SK-N-SH (cell line): ENCODE measurements at regions not wholly inside any gene's neighbourhood (a gene's known extent, or its start where the extent isn't known, plus 50 kb on each side); places are given as distances from the start of the nearest gene placed in this dataset.

Source experiments
- CTCF ChIA-PET: fragments of 300-600, 350-600 bp; formaldehyde crosslinking; extraction: SDS; loops from one replicate; lab custom pipeline; 2021; lab: Yijun Ruan, JAX
- POLR2A ChIA-PET: fragments of 350-600 bp; sonication (Branson Sonifier 250); formaldehyde crosslinking; extraction: SDS; loops from one replicate; lab custom pipeline; 2020; ENCODE audit warnings: antibody characterized with exemption, inconsistent platforms; lab: Yijun Ruan, JAX
- DNase-seq: peaks from one replicate; pipeline ENCODE4 v3.0.0; 2012
- H2AFZ ChIP-seq: fragments of 200-600 bp; sonication (generic); 2 replicates; pipeline ENCODE4 v1.8.1; 2016; ENCODE audit warnings: antibody characterized with exemption, mild to moderate bottlenecking, low read depth
- H3F3A ChIP-seq: fragments of 200-600 bp; sonication (generic); replicated peaks from 2 replicates; pipeline ENCODE3; 2016; ENCODE audit warnings: antibody characterized with exemption, mild to moderate bottlenecking; ENCODE audit not compliant: insufficient read depth
- H3K27ac ChIP-seq, 2 experiments: fragments of 200-500 bp in 1 of 2; fragments of 200-600 bp in 1 of 2; sonication (Bioruptor generic) in 1 of 2; sonication (generic), shearing (Covaris generic) in 1 of 2; 2 replicates each; pipeline versions ENCODE4 v1.5.1 to v1.6.1; 2014 to 2016; ENCODE audit warnings: low read depth in 2 of 2, inconsistent platforms in 1 of 2, low read length in 1 of 2, mild to moderate bottlenecking in 1 of 2, mixed read lengths in 1 of 2
- H3K27me3 ChIP-seq: fragments of 200-600 bp; sonication (generic), shearing (Covaris generic); 2 replicates; pipeline ENCODE4 v1.6.1; 2016; ENCODE audit warnings: mixed run types; ENCODE audit not compliant: insufficient read depth
- H3K36me3 ChIP-seq, 2 experiments: fragments of 200-500 bp in 1 of 2; fragments of 200-600 bp in 1 of 2; sonication (Bioruptor generic) in 1 of 2; sonication (generic) in 1 of 2; replicated peaks in 1 of 2; 2 replicates each; pipeline versions ENCODE3 to v1.5.1; 2014 to 2016; ENCODE audit warnings: low read length in 1 of 2, mild to moderate bottlenecking in 1 of 2; ENCODE audit not compliant: insufficient read depth in 2 of 2, control insufficient read depth in 1 of 2
- H3K4me1 ChIP-seq, 2 experiments: fragments of 200-500 bp in 1 of 2; fragments of 200-600 bp in 1 of 2; sonication (Bioruptor generic) in 1 of 2; sonication (generic), shearing (Covaris generic) in 1 of 2; 2 replicates each; pipeline versions ENCODE4 v1.5.1 to v1.6.1; 2014 to 2016; ENCODE audit warnings: low read depth in 1 of 2, low read length in 1 of 2, mixed run types in 1 of 2; ENCODE audit not compliant: insufficient read depth in 2 of 2, control insufficient read depth in 1 of 2
- H3K4me2 ChIP-seq: fragments of 200-600 bp; sonication (generic), shearing (Covaris generic); 2 replicates; pipeline ENCODE4 v1.6.1; 2017; ENCODE audit warnings: mixed run types
- H3K4me3 ChIP-seq, 2 experiments: fragments of 200-500 bp in 1 of 2; fragments of 200-600 bp in 1 of 2; sonication (Bioruptor generic) in 1 of 2; sonication (generic), shearing (Covaris generic) in 1 of 2; 2 replicates each; pipeline versions ENCODE4 v1.5.1 to v1.8.1; 2014 to 2016; ENCODE audit warnings: low read depth in 2 of 2, inconsistent platforms in 1 of 2, low read length in 1 of 2, mild to moderate bottlenecking in 1 of 2, mixed read lengths in 1 of 2, moderate library complexity in 1 of 2
- H3K79me2 ChIP-seq: fragments of 200-600 bp; sonication (generic); 2 replicates; pipeline ENCODE4 v1.8.1; 2017; ENCODE audit warnings: mild to moderate bottlenecking; ENCODE audit not compliant: insufficient read depth
- H3K9ac ChIP-seq: fragments of 200-600 bp; sonication (generic); 2 replicates; pipeline ENCODE4 v1.6.1; 2017; ENCODE audit warnings: mixed run types
- H3K9me2 ChIP-seq: fragments of 200-600 bp; sonication (generic); 2 replicates; pipeline ENCODE4 v1.6.1; 2017; ENCODE audit warnings: mixed run types
- H3K9me3 ChIP-seq: fragments of 200-600 bp; sonication (generic); 2 replicates; pipeline ENCODE4 v1.6.1; 2017; ENCODE audit warnings: mixed run types, mild to moderate bottlenecking, moderate library complexity
- H4K20me1 ChIP-seq: fragments of 200-600 bp; sonication (generic); 2 replicates; pipeline ENCODE4 v1.6.1; 2017; ENCODE audit warnings: mild to moderate bottlenecking, mixed run types; ENCODE audit not compliant: insufficient read depth
- CHD2 ChIP-seq: fragments of 150-350 bp; IDR thresholded peaks from 2 replicates; pipeline ENCODE4 v1.6.1; 2018; ENCODE audit warnings: low read length; ENCODE audit not compliant: partially characterized antibody
- EP300 ChIP-seq, 2 experiments: IDR thresholded peaks; 2 replicates each; pipeline versions ENCODE4 v1.4.0 to v1.6.1; 2012; ENCODE audit warnings: borderline replicate concordance in 1 of 2, low read depth in 1 of 2, low read length in 1 of 2
- EZH2phosphoT487 ChIP-seq: fragments of 200-600 bp; sonication (generic); IDR thresholded peaks from 2 replicates; pipeline ENCODE4 v1.6.1; 2017; ENCODE audit warnings: low read depth, mixed run types, mild to moderate bottlenecking, antibody characterized with exemption, moderate library complexity, borderline replicate concordance
- FOSL2 ChIP-seq: IDR thresholded peaks from 2 replicates; pipeline ENCODE4 v1.4.0; 2012; ENCODE audit warnings: low read depth, mild to moderate bottlenecking, moderate library complexity, borderline replicate concordance
- GABPA ChIP-seq: IDR thresholded peaks from 2 replicates; pipeline ENCODE4 v1.4.0; 2012; ENCODE audit warnings: low read depth, mild to moderate bottlenecking
- MEF2A ChIP-seq: IDR thresholded peaks from 2 replicates; pipeline ENCODE4 v1.4.0; 2012; ENCODE audit warnings: low read depth, borderline replicate concordance
- MXI1 ChIP-seq: IDR thresholded peaks from 2 replicates; pipeline ENCODE4 v1.6.1; 2012; ENCODE audit warnings: mild to moderate bottlenecking, low read depth, low read length, improper control_type of control experiment
- NRF1 ChIP-seq: IDR thresholded peaks from 2 replicates; pipeline ENCODE4 v1.6.1; 2012; ENCODE audit warnings: low read depth, mild to moderate bottlenecking, low read length
- POLR2AphosphoS5 ChIP-seq: IDR thresholded peaks from 2 replicates; pipeline ENCODE4 v1.6.1; 2012; ENCODE audit warnings: low read depth, low read length
- RAD21 ChIP-seq: IDR thresholded peaks from 2 replicates; pipeline ENCODE4 v1.6.1; 2012; ENCODE audit warnings: mild to moderate bottlenecking, low read length
- RCOR1 ChIP-seq: fragments of 150-350 bp; IDR thresholded peaks from 2 replicates; pipeline ENCODE4 v1.6.1; 2017; ENCODE audit warnings: antibody characterized with exemption, low read length
- RFX5 ChIP-seq: IDR thresholded peaks from 2 replicates; pipeline ENCODE4 v1.6.1; 2012; ENCODE audit warnings: mild to moderate bottlenecking, improper control_type of control experiment, low read length
- RXRA ChIP-seq: IDR thresholded peaks from 2 replicates; pipeline ENCODE4 v1.4.0; 2012; ENCODE audit warnings: low read depth, mild to moderate bottlenecking, borderline replicate concordance
- SIN3A ChIP-seq: IDR thresholded peaks from 2 replicates; pipeline ENCODE4 v1.6.1; 2012; ENCODE audit warnings: low read depth, mild to moderate bottlenecking, low read length, moderate library complexity, borderline replicate concordance
- TAF1 ChIP-seq: IDR thresholded peaks from 2 replicates; pipeline ENCODE4 v1.6.1; 2012; ENCODE audit warnings: low read depth, mild to moderate bottlenecking, low read length, moderate library complexity, borderline replicate concordance
- TEAD4 ChIP-seq: IDR thresholded peaks from 2 replicates; pipeline ENCODE4 v1.4.0; 2012; ENCODE audit warnings: mild to moderate bottlenecking, borderline replicate concordance; ENCODE audit not compliant: insufficient read depth
- YY1 ChIP-seq: IDR thresholded peaks from 2 replicates; pipeline ENCODE4 v1.4.0; 2012; ENCODE audit warnings: low read depth, mild to moderate bottlenecking
- WGBS: methylation state at CpG from one replicate; pipeline ENCODE4 v1.1.6; 2017; ENCODE audit warnings: low lambda C conversion rate; 5-methylcytosine and 5-hydroxymethylcytosine counted together
- TF ChIP-seq, protein P1 (sequence below): IDR thresholded peaks from 2 replicates; pipeline ENCODE4 v1.4.0; 2012; ENCODE audit warnings: low read depth, borderline replicate concordance
- TF ChIP-seq, protein P2 (sequence below): fragments of 150-350 bp; IDR thresholded peaks from 2 replicates; pipeline ENCODE4 v1.6.1; 2016; ENCODE audit warnings: mild to moderate bottlenecking, low read depth, low read length
- TF ChIP-seq, protein P3 (sequence below): IDR thresholded peaks from 2 replicates; pipeline ENCODE4 v1.4.0; 2012; ENCODE audit warnings: low read depth, borderline replicate concordance

DNA sequence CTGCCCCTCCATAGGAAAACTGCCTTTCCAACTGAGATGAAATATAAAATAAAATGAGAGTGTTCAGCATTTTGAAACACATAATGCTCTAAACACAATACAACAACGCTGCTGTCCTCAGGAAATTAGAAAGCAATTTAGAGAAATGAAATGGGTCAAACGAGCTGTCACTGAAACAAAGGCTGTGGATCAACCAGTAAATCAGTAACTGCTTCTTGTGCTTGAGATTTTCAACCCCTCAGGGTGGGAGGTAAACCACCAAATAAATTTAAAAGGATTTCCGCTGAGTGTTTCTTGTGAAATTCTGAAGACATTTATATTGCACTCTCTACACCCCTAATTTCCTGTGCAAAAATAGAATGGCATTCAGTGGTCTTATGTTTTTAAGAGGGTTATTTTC is 657.1 kb upstream of the SEL1L start:
- WGBS, result 4% methylated on average over 3 of the region's 3 CpGs
- CTCF ChIA-PET, result no interaction called here
- H3K4me3 ChIP-seq, result no peak overlapping the region
- no peaks in the 10 kb centered on the region for H3K79me2 ChIP-seq
- H4K20me1 ChIP-seq, result no peaks in the 10 kb centered on the region
- no peak for DNase-seq
- H3K27me3 ChIP-seq, result no peaks in the 10 kb centered on the region
- TF ChIP-seq MXI1 (no peak), EP300 (IDR thresholded peaks at IDR 0.05; ENCODE audit: borderline replicate concordance in 1 of 2, low read depth in 1 of 2, low read length in 1 of 2) (no peak), RAD21 (no peak), SIN3A (no peak), TEAD4 (no peak), GABPA (no peak), RXRA (no peak), NRF1 (no peak)
- TF ChIP-seq, protein P1, sequence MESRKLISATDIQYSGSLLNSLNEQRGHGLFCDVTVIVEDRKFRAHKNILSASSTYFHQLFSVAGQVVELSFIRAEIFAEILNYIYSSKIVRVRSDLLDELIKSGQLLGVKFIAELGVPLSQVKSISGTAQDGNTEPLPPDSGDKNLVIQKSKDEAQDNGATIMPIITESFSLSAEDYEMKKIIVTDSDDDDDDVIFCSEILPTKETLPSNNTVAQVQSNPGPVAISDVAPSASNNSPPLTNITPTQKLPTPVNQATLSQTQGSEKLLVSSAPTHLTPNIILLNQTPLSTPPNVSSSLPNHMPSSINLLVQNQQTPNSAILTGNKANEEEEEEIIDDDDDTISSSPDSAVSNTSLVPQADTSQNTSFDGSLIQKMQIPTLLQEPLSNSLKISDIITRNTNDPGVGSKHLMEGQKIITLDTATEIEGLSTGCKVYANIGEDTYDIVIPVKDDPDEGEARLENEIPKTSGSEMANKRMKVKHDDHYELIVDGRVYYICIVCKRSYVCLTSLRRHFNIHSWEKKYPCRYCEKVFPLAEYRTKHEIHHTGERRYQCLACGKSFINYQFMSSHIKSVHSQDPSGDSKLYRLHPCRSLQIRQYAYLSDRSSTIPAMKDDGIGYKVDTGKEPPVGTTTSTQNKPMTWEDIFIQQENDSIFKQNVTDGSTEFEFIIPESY, result no peak
- H2AFZ ChIP-seq, result no peak overlapping the region
- H3F3A ChIP-seq, result no peaks in the 10 kb centered on the region
- H3K4me2 ChIP-seq, result no peak overlapping the region
- peaks cover 4% of the 10 kb centered on the region; the same call in 1 of the 2 replicates for H3K9me3 ChIP-seq
- no peaks in the 10 kb centered on the region for H3K9me2 ChIP-seq
- no peak overlapping the region for H3K27ac ChIP-seq
- POLR2A ChIA-PET, result no interaction called here
- H3K36me3 ChIP-seq, result no peaks in the 10 kb centered on the region
- no peaks in the 10 kb centered on the region for H3K4me1 ChIP-seq
- H3K9ac ChIP-seq, result no peak overlapping the region

DNA sequence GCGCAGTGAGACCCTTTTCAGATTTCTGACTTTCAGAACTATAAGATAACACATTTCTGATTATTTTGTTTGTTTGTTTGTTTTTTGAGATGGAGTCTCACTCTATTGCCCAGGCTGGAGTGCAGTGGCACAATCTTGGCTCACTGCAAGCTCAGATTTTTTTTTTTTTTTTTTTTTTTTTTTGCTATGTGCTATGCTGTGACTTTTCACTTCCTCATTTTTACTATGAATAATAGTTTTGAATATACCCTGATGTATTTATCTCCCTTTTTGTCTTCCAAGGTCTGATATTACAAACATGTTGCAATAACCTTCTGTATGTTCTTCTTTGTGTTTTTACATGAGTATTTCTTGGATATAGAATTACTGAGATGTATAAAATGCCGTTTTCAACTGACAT is 658.7 kb upstream of the SEL1L start:
- H3K27me3 ChIP-seq, result no peaks in the 10 kb centered on the region
- H3F3A ChIP-seq, result no peaks in the 10 kb centered on the region
- no peaks in the 10 kb centered on the region for H3K36me3 ChIP-seq
- no peak overlapping the region for H3K4me3 ChIP-seq
- no peaks in the 10 kb centered on the region for H3K9me2 ChIP-seq
- no peaks in the 10 kb centered on the region for H3K79me2 ChIP-seq
- no peaks in the 10 kb centered on the region for H4K20me1 ChIP-seq
- TF ChIP-seq EP300 (IDR thresholded peaks at IDR 0.05; ENCODE audit: borderline replicate concordance in 1 of 2, low read depth in 1 of 2, low read length in 1 of 2), result no peak
- TF ChIP-seq FOSL2, result no peak
- no peak for TF ChIP-seq TAF1
- TF ChIP-seq EZH2phosphoT487, result no peak
- TF ChIP-seq CHD2, result no peak
- no peak for TF ChIP-seq POLR2AphosphoS5
- TF ChIP-seq RFX5, result no peak
- no peak for TF ChIP-seq MXI1
- TF ChIP-seq GABPA, result no peak
- TF ChIP-seq, protein P2, sequence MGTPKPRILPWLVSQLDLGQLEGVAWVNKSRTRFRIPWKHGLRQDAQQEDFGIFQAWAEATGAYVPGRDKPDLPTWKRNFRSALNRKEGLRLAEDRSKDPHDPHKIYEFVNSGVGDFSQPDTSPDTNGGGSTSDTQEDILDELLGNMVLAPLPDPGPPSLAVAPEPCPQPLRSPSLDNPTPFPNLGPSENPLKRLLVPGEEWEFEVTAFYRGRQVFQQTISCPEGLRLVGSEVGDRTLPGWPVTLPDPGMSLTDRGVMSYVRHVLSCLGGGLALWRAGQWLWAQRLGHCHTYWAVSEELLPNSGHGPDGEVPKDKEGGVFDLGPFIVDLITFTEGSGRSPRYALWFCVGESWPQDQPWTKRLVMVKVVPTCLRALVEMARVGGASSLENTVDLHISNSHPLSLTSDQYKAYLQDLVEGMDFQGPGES, result no peak
- TF ChIP-seq, protein P1, result no peak
- TF ChIP-seq, protein P3, sequence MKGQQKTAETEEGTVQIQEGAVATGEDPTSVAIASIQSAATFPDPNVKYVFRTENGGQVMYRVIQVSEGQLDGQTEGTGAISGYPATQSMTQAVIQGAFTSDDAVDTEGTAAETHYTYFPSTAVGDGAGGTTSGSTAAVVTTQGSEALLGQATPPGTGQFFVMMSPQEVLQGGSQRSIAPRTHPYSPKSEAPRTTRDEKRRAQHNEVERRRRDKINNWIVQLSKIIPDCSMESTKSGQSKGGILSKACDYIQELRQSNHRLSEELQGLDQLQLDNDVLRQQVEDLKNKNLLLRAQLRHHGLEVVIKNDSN, result no peak
- no peak for TF ChIP-seq NRF1
- no peak for TF ChIP-seq RXRA
- TF ChIP-seq MEF2A, result no peak
- no peak for TF ChIP-seq YY1
- no peak for TF ChIP-seq RCOR1
- H3K27ac ChIP-seq, result no peak overlapping the region
- H3K9ac ChIP-seq, result no peak overlapping the region
- H3K9me3 ChIP-seq, result no peaks in the 10 kb centered on the region; the same call in 1 of the 2 replicates
- 4% methylated on average over 2 of the region's 2 CpGs for WGBS
- no peak overlapping the region for H3K4me2 ChIP-seq
- no peak overlapping the region for H2AFZ ChIP-seq
- H3K4me1 ChIP-seq, result no peaks in the 10 kb centered on the region
- DNase-seq, result no peak
- ChIA-PET CTCF (no interaction called here), POLR2A (no interaction called here)
